Ureter (tissue), 1 donor: ENCODE measurements at regions not wholly inside any gene's neighbourhood (a gene's known extent, or its start where the extent isn't known, plus 50 kb on each side); places are given as distances from the start of the nearest gene placed in this dataset.

Source experiments
- DNase-seq: peaks from one replicate; pipeline ENCODE4 v3.0.0-alpha.2; 2020; ENCODE audit warnings: low spot score
- donor health status: DM: yes; HTN: yes; CAD: no.

- no peak for DNase-seq
These were observed 325.6 kb downstream of the TTLL7 start for GRCh38 chr1:83673312-83673711.

- no peak for DNase-seq
These were observed 327.3 kb downstream of the TTLL7 start for GRCh38 chr1:83671586-83671985.

GRCh38 chr1:83670909-83671565, 327.9 kb downstream of the TTLL7 start:
- no peak for DNase-seq

GRCh38 chr1:83641796-83642443, 357.0 kb downstream of the TTLL7 start:
- no peak for DNase-seq

- DNase-seq, result no peak
These were observed 357.7 kb downstream of the TTLL7 start for GRCh38 chr1:83641206-83641658.

GRCh38 chr1:83639785-83640184, 359.1 kb downstream of the TTLL7 start:
- no peak for DNase-seq

- no peak for DNase-seq
These were observed 361.3 kb downstream of the TTLL7 start for GRCh38 chr1:83637586-83637985.

GRCh38 chr1:83637009-83637408, 361.9 kb downstream of the TTLL7 start:
- DNase-seq, result no peak

- no peak for DNase-seq
These were observed 366.0 kb downstream of the TTLL7 start for GRCh38 chr1:83632906-83633305.

- DNase-seq, result no peak
These were observed 367.1 kb downstream of the TTLL7 start for GRCh38 chr1:83631851-83632250.

GRCh38 chr1:83627045-83627444, 371.9 kb downstream of the TTLL7 start:
- DNase-seq, result no peak

GRCh38 chr1:83626603-83627002, 372.3 kb downstream of the TTLL7 start:
- DNase-seq, result no peak

- no peak for DNase-seq
These were observed 373.3 kb downstream of the TTLL7 start for GRCh38 chr1:83625646-83626045.

GRCh38 chr1:83620016-83620415, 378.9 kb downstream of the TTLL7 start:
- no peak for DNase-seq

GRCh38 chr1:83619170-83619896, 379.6 kb downstream of the TTLL7 start:
- DNase-seq, result no peak

- DNase-seq, result no peak
These were observed 381.0 kb downstream of the TTLL7 start for GRCh38 chr1:83617883-83618282.

- DNase-seq, result no peak
These were observed 383.6 kb downstream of the TTLL7 start for GRCh38 chr1:83615370-83615769.

- DNase-seq, result no peak
These were observed 392.4 kb downstream of the TTLL7 start for GRCh38 chr1:83606416-83606955.

GRCh38 chr1:83596331-83596730, 402.6 kb downstream of the TTLL7 start:
- DNase-seq, result no peak

- DNase-seq, result no peak
These were observed 405.9 kb downstream of the TTLL7 start for GRCh38 chr1:83593073-83593472.

GRCh38 chr1:83588140-83588539, 410.8 kb downstream of the TTLL7 start:
- no peak for DNase-seq

GRCh38 chr1:83583351-83584014, 415.4 kb downstream of the TTLL7 start:
- DNase-seq, result no peak
